ENCODE measurements at regions not wholly inside any gene's neighbourhood (a gene's known extent, or its start where the extent isn't known, plus 50 kb on each side); places are given as distances from the start of the nearest gene placed in this dataset.

- no peaks in the 10 kb centered on the region for H3K36me3 ChIP-seq (ENCODE audit: control insufficient read depth, low read depth, low read length)
- no peak overlapping the region for H3K27ac ChIP-seq (ENCODE audit: low read length)
- H3K4me1 ChIP-seq (ENCODE audit: control insufficient read depth, low read depth, low read length): no peaks in the 10 kb centered on the region
- peaks cover 3% of the 10 kb centered on the region for H3K9me3 ChIP-seq (ENCODE audit: control insufficient read depth, low read depth, low read length)
- H3K27me3 ChIP-seq (ENCODE audit: control insufficient read depth, insufficient read depth, low read length): no peaks in the 10 kb centered on the region
- no peak overlapping the region for H3K4me3 ChIP-seq (ENCODE audit: low read length)
- no peak overlapping the region for H3K9ac ChIP-seq (ENCODE audit: low read length)
Measured at GRCh38 chr9:12133416-12133815, 559.8 kb upstream of the TYRP1 start.

GRCh38 chr9:12141422-12141821 lies 551.8 kb upstream of the TYRP1 start:
- peaks cover 26% of the 10 kb centered on the region for H3K9me3 ChIP-seq (ENCODE audit: control insufficient read depth, low read depth, low read length)
- no peaks in the 10 kb centered on the region for H3K4me1 ChIP-seq (ENCODE audit: control insufficient read depth, low read depth, low read length)
- no peaks in the 10 kb centered on the region for H3K36me3 ChIP-seq (ENCODE audit: control insufficient read depth, low read depth, low read length)
- no peak overlapping the region for H3K9ac ChIP-seq (ENCODE audit: low read length)
- H3K27me3 ChIP-seq (ENCODE audit: control insufficient read depth, insufficient read depth, low read length): no peaks in the 10 kb centered on the region
- H3K27ac ChIP-seq (ENCODE audit: low read length): no peak overlapping the region
- no peak overlapping the region for H3K4me3 ChIP-seq (ENCODE audit: low read length)

GRCh38 chr9:12155401-12156134 lies 537.6 kb upstream of the TYRP1 start:
- no peak overlapping the region for H3K4me3 ChIP-seq (ENCODE audit: low read length)
- H3K9ac ChIP-seq (ENCODE audit: low read length): no peak overlapping the region
- H3K9me3 ChIP-seq (ENCODE audit: control insufficient read depth, low read depth, low read length): no peaks in the 10 kb centered on the region
- H3K27me3 ChIP-seq (ENCODE audit: control insufficient read depth, insufficient read depth, low read length): no peaks in the 10 kb centered on the region
- H3K27ac ChIP-seq (ENCODE audit: low read length): no peak overlapping the region
- H3K36me3 ChIP-seq (ENCODE audit: control insufficient read depth, low read depth, low read length): no peaks in the 10 kb centered on the region
- H3K4me1 ChIP-seq (ENCODE audit: control insufficient read depth, low read depth, low read length): no peaks in the 10 kb centered on the region

GRCh38 chr9:12162181-12162815 lies 530.9 kb upstream of the TYRP1 start:
- H3K9me3 ChIP-seq (ENCODE audit: control insufficient read depth, low read depth, low read length): no peaks in the 10 kb centered on the region
- H3K9ac ChIP-seq (ENCODE audit: low read length): no peak overlapping the region
- H3K4me1 ChIP-seq (ENCODE audit: control insufficient read depth, low read depth, low read length): no peaks in the 10 kb centered on the region
- H3K27ac ChIP-seq (ENCODE audit: low read length): no peak overlapping the region
- no peaks in the 10 kb centered on the region for H3K36me3 ChIP-seq (ENCODE audit: control insufficient read depth, low read depth, low read length)
- H3K4me3 ChIP-seq (ENCODE audit: low read length): no peak overlapping the region
- H3K27me3 ChIP-seq (ENCODE audit: control insufficient read depth, insufficient read depth, low read length): no peaks in the 10 kb centered on the region

- H3K36me3 ChIP-seq (ENCODE audit: control insufficient read depth, low read depth, low read length): no peaks in the 10 kb centered on the region
- no peaks in the 10 kb centered on the region for H3K4me1 ChIP-seq (ENCODE audit: control insufficient read depth, low read depth, low read length)
- H3K4me3 ChIP-seq (ENCODE audit: low read length): no peak overlapping the region
- H3K9me3 ChIP-seq (ENCODE audit: control insufficient read depth, low read depth, low read length): no peaks in the 10 kb centered on the region
- H3K27ac ChIP-seq (ENCODE audit: low read length): no peak overlapping the region
- no peak overlapping the region for H3K9ac ChIP-seq (ENCODE audit: low read length)
- H3K27me3 ChIP-seq (ENCODE audit: control insufficient read depth, insufficient read depth, low read length): no peaks in the 10 kb centered on the region
Measured at GRCh38 chr9:12163723-12164458, 529.3 kb upstream of the TYRP1 start.

GRCh38 chr9:12166518-12166917 lies 526.7 kb upstream of the TYRP1 start:
- Histone ChIP-seq H3K4me3 (ENCODE audit: low read length) (no peak overlapping the region), H3K27ac (ENCODE audit: low read length) (no peak overlapping the region), H3K27me3 (ENCODE audit: control insufficient read depth, insufficient read depth, low read length) (no peaks in the 10 kb centered on the region), H3K9me3 (ENCODE audit: control insufficient read depth, low read depth, low read length) (no peaks in the 10 kb centered on the region), H3K36me3 (ENCODE audit: control insufficient read depth, low read depth, low read length) (no peaks in the 10 kb centered on the region), H3K4me1 (ENCODE audit: control insufficient read depth, low read depth, low read length) (no peaks in the 10 kb centered on the region), H3K9ac (ENCODE audit: low read length) (no peak overlapping the region)

- Histone ChIP-seq H3K4me1 (ENCODE audit: control insufficient read depth, low read depth, low read length) (no peaks in the 10 kb centered on the region), H3K27me3 (ENCODE audit: control insufficient read depth, insufficient read depth, low read length) (no peaks in the 10 kb centered on the region), H3K36me3 (ENCODE audit: control insufficient read depth, low read depth, low read length) (no peaks in the 10 kb centered on the region), H3K9me3 (ENCODE audit: control insufficient read depth, low read depth, low read length) (no peaks in the 10 kb centered on the region), H3K27ac (ENCODE audit: low read length) (no peak overlapping the region), H3K4me3 (ENCODE audit: low read length) (no peak overlapping the region), H3K9ac (ENCODE audit: low read length) (no peak overlapping the region)
Measured at GRCh38 chr9:12170456-12170855, 522.7 kb upstream of the TYRP1 start.

- Histone ChIP-seq H3K27ac (ENCODE audit: low read length) (no peak overlapping the region), H3K27me3 (ENCODE audit: control insufficient read depth, insufficient read depth, low read length) (no peaks in the 10 kb centered on the region), H3K9me3 (ENCODE audit: control insufficient read depth, low read depth, low read length) (no peaks in the 10 kb centered on the region), H3K36me3 (ENCODE audit: control insufficient read depth, low read depth, low read length) (no peaks in the 10 kb centered on the region), H3K4me1 (ENCODE audit: control insufficient read depth, low read depth, low read length) (no peaks in the 10 kb centered on the region), H3K4me3 (ENCODE audit: low read length) (no peak overlapping the region), H3K9ac (ENCODE audit: low read length) (no peak overlapping the region)
Measured at GRCh38 chr9:12178634-12179033, 514.6 kb upstream of the TYRP1 start.

GRCh38 chr9:12182806-12183205 lies 510.4 kb upstream of the TYRP1 start:
- H3K9me3 ChIP-seq (ENCODE audit: control insufficient read depth, low read depth, low read length): no peaks in the 10 kb centered on the region
- no peak overlapping the region for H3K4me3 ChIP-seq (ENCODE audit: low read length)
- H3K4me1 ChIP-seq (ENCODE audit: control insufficient read depth, low read depth, low read length): no peaks in the 10 kb centered on the region
- H3K27me3 ChIP-seq (ENCODE audit: control insufficient read depth, insufficient read depth, low read length): no peaks in the 10 kb centered on the region
- no peak overlapping the region for H3K9ac ChIP-seq (ENCODE audit: low read length)
- no peaks in the 10 kb centered on the region for H3K36me3 ChIP-seq (ENCODE audit: control insufficient read depth, low read depth, low read length)
- H3K27ac ChIP-seq (ENCODE audit: low read length): no peak overlapping the region

- Histone ChIP-seq H3K9ac (ENCODE audit: low read length) (no peak overlapping the region), H3K27me3 (ENCODE audit: control insufficient read depth, insufficient read depth, low read length) (no peaks in the 10 kb centered on the region), H3K9me3 (ENCODE audit: control insufficient read depth, low read depth, low read length) (no peaks in the 10 kb centered on the region), H3K4me1 (ENCODE audit: control insufficient read depth, low read depth, low read length) (no peaks in the 10 kb centered on the region), H3K27ac (ENCODE audit: low read length) (no peak overlapping the region), H3K36me3 (ENCODE audit: control insufficient read depth, low read depth, low read length) (no peaks in the 10 kb centered on the region), H3K4me3 (ENCODE audit: low read length) (no peak overlapping the region)
Measured at GRCh38 chr9:12183321-12183720, 509.9 kb upstream of the TYRP1 start.

- Histone ChIP-seq H3K9me3 (ENCODE audit: control insufficient read depth, low read depth, low read length) (no peaks in the 10 kb centered on the region), H3K4me1 (ENCODE audit: control insufficient read depth, low read depth, low read length) (no peaks in the 10 kb centered on the region), H3K9ac (ENCODE audit: low read length) (no peak overlapping the region), H3K27ac (ENCODE audit: low read length) (no peak overlapping the region), H3K27me3 (ENCODE audit: control insufficient read depth, insufficient read depth, low read length) (no peaks in the 10 kb centered on the region), H3K4me3 (ENCODE audit: low read length) (no peak overlapping the region), H3K36me3 (ENCODE audit: control insufficient read depth, low read depth, low read length) (no peaks in the 10 kb centered on the region)
Measured at GRCh38 chr9:12185856-12186255, 507.3 kb upstream of the TYRP1 start.

Measured in iPS-18a (cell line).